GM18498 (cell line): ENCODE measurements at regions not wholly inside any gene's neighbourhood (a gene's known extent, or its start where the extent isn't known, plus 50 kb on each side); places are given as distances from the start of the nearest gene placed in this dataset.
"Not testable (repeated sequence)": the region's sequence is repeated elsewhere in the genome, so short reads cannot be mapped to it uniquely, and the experiment has no call there.

ENCODE experiments used
- ATAC-seq: cut with Tn5 transposase; IDR thresholded peaks from one replicate; pipeline ENCODE4 v1.9.1; 2021; ENCODE audit warnings: mild to moderate bottlenecking, moderate library complexity; ENCODE audit not compliant: unreplicated experiment

- no peak for ATAC-seq
Measured at GRCh38 chr1:29388170-29388569, 151.8 kb downstream of the PTPRU start.

DNA sequence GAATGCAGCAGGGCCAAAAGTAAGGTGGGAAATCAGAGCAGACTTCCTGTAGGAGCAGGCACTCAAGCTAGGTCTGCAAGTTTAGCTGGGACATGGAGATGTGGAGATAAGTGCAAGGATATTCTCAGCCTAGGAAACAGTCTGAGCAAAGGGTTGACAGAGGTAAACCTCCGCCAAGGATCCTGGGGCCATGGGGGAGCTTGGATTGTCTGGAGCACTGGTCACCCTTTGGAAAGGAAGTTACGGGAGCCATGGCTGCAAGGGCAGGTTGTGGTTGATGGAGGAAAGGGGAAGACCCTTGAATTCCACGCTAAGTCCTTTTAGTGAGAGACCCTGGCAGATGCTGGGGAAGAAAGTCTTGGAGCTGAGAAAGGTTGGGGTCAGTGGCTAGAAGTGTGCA lies 150.9 kb downstream of the PTPRU start:
- no peak for ATAC-seq

DNA sequence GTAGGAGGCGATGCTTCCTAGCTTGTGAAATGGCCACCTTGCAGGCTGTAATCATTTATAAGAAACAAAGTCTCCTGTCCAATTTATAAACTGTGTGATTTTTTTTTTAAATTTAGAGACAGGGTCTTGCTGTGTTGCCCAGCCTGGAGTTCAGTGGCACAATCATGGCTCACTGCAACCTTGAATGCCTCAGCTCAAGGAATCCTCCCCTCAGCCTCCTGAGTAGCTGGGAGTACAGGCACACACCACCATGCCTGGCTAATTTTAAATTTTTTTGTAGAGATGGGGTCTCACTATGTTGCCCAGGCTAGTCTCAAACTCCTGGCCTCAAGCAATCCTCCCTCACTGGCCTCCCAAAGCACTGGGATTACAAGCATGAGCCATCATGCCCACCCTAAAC lies 150.1 kb downstream of the PTPRU start:
- not testable (repeated sequence) for ATAC-seq

GRCh38 chr1:29385966-29386365 lies 149.6 kb downstream of the PTPRU start:
- no peak for ATAC-seq

DNA sequence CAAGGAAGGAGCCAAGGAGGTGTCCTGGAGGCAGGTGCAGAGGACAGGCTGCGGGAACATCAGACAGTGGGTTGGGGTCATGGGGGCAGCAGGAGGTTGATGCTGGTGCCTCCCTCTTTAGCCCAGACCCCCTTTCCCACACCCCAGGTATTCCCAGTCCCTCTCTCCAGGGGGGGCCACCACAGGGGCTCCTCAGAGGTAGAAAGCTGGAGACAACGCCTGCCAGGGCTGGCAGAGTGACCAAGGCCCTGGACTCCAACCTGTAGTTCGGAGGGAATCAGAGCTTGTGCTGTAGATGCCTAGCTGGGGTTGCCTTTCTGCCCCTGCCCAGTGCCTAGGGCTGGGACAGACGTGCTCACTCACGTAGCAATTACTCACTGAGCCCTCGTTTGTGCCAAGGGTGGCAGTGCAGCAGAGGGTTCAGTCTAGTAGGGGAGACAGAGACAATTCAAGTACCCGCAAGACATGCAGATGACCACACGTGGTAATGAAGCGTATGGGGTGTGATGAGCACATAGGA lies 148.2 kb downstream of the PTPRU start:
- ATAC-seq: no peak

GRCh38 chr1:29383746-29384371 lies 147.5 kb downstream of the PTPRU start:
- ATAC-seq: no peak

- no peak for ATAC-seq
Measured at GRCh38 chr1:29382851-29383745, 146.8 kb downstream of the PTPRU start.

DNA sequence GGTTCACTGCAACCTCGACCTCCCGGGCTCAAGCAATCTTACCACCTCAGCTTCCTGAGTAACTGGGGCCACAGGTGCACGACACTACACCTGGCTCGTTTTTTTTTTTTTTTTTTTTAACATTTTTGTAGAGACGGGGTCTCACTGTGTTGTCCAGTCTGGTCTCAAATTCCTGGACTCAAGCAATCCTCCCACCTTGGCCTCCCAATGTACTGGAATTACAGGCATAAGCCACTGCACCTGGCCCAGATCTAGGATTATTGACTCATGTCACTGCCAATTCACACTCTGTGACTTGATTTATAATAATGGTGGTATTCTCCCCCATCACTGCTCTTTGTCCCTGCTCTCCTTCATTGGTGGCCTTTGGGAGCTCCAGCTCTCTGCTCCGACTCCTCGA lies 145.1 kb downstream of the PTPRU start:
- no peak for ATAC-seq

DNA sequence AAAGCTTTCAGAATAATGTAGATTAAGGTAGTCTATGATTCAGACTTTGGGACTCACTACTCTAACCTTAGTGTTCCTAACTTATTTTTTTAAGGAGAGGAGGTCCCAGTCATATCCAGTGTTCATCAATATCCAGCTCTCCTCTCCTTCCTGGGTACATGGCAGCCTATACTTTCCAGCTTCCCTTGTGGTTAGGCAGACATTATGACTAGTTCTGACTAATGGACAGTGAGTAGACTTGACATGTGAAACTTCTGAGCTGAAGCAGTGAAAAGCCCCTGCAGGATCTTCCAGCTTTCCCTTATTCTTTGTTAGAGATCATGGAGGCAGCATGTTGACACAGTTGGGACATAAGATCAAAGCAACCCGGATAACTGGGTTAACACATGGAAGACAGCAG lies 144.2 kb downstream of the PTPRU start:
- ATAC-seq: no peak

GRCh38 chr1:29379443-29380073 lies 143.2 kb downstream of the PTPRU start:
- ATAC-seq: no peak
